WTC11 (cell line): ENCODE measurements at regions not wholly inside any gene's neighbourhood (a gene's known extent, or its start where the extent isn't known, plus 50 kb on each side); places are given as distances from the start of the nearest gene placed in this dataset.

Source experiments
- ATAC-seq: fragments of 200-7000 bp; cut with Tn5 transposase; 2 replicates; pipeline ENCODE4 v1.10.0; 2021; ENCODE audit warnings: mild to moderate bottlenecking, moderate library complexity
- CTCF ChIA-PET: fragments of 300-600 bp; sonication (Branson Sonifier 250); formaldehyde crosslinking; loops from one replicate; lab custom pipeline; 2021; ENCODE audit warnings: antibody characterized with exemption; lab: Charles Lee
- POLR2A ChIA-PET: fragments of 350-600 bp; sonication (Branson Sonifier 250); formaldehyde crosslinking; loops from one replicate; lab custom pipeline; 2021; ENCODE audit warnings: antibody characterized with exemption; lab: Charles Lee
- DNase-seq: peaks from one replicate; pipeline ENCODE4 v3.0.0; 2021; ENCODE audit warnings: low spot score
- H3K27ac Mint-ChIP-seq: 2 replicates; pipeline ENCODE4 v1.8.0; 2021; ENCODE audit warnings: mixed read lengths
- H3K27me3 Mint-ChIP-seq: 2 replicates; pipeline ENCODE4 v1.8.0; 2021; ENCODE audit warnings: low read depth, mild to moderate bottlenecking, moderate library complexity, mixed read lengths
- H3K36me3 Mint-ChIP-seq: 2 replicates; pipeline ENCODE4 v1.8.0; 2021; ENCODE audit warnings: mixed read lengths
- H3K4me1 Mint-ChIP-seq: 2 replicates; pipeline ENCODE4 v1.8.0; 2022; ENCODE audit warnings: mixed read lengths
- H3K4me3 Mint-ChIP-seq: 2 replicates; pipeline ENCODE4 v1.8.0; 2021; ENCODE audit warnings: mild to moderate bottlenecking, moderate library complexity, mixed read lengths
- H3K9me3 Mint-ChIP-seq: 2 replicates; pipeline ENCODE4 v1.8.0; 2021; ENCODE audit warnings: mixed read lengths
- CBFB ChIP-seq: sonication (generic); formaldehyde crosslinking; IDR thresholded peaks from 2 replicates; pipeline ENCODE4 v1.8.1; 2022; ENCODE audit warnings: mild to moderate bottlenecking, low read depth, missing genetic modification reagents
- EMX1 ChIP-seq: fragments of 250-450 bp; sonication (Bioruptor Pico); IDR thresholded peaks from 2 replicates; pipeline ENCODE4 v1.8.0; 2021; ENCODE audit warnings: mild to moderate bottlenecking
- ERG ChIP-seq: fragments of 250-450 bp; sonication (Bioruptor Pico); IDR thresholded peaks from 2 replicates; pipeline ENCODE4 v1.8.0; 2021; ENCODE audit warnings: mild to moderate bottlenecking
- ESRRA ChIP-seq: sonication (generic); formaldehyde crosslinking; IDR thresholded peaks from 2 replicates; pipeline ENCODE4 v1.8.1; 2022; ENCODE audit warnings: mild to moderate bottlenecking, missing genetic modification reagents, borderline replicate concordance
- FOXJ3 ChIP-seq: sonication (generic); formaldehyde crosslinking; IDR thresholded peaks from 2 replicates; pipeline ENCODE4 v1.9.0; 2021; ENCODE audit warnings: missing genetic modification reagents, mild to moderate bottlenecking, borderline replicate concordance
- FOXP1 ChIP-seq: sonication (generic); formaldehyde crosslinking; IDR thresholded peaks from 2 replicates; pipeline ENCODE4 v1.8.0; 2022; ENCODE audit warnings: missing genetic modification reagents, mild to moderate bottlenecking, moderate library complexity, borderline replicate concordance
- JUN ChIP-seq: sonication (generic); formaldehyde crosslinking; IDR thresholded peaks from 2 replicates; pipeline ENCODE4 v1.8.0; 2023; ENCODE audit warnings: mild to moderate bottlenecking, missing genetic modification reagents
- MXD4 ChIP-seq: fragments of 250-450 bp; sonication (Bioruptor Pico); IDR thresholded peaks from 2 replicates; pipeline ENCODE4 v1.8.0; 2021; ENCODE audit warnings: mild to moderate bottlenecking, moderate library complexity, borderline replicate concordance
- SMAD3 ChIP-seq: sonication (generic); formaldehyde crosslinking; IDR thresholded peaks from 2 replicates; pipeline ENCODE4 v1.8.0; 2022; ENCODE audit warnings: missing genetic modification reagents, mild to moderate bottlenecking, borderline replicate concordance
- TEAD4 ChIP-seq: sonication (generic); formaldehyde crosslinking; IDR thresholded peaks from 2 replicates; pipeline ENCODE4 v1.8.0; 2022; ENCODE audit warnings: mild to moderate bottlenecking, missing genetic modification reagents
- USF1 ChIP-seq: sonication (generic); formaldehyde crosslinking; IDR thresholded peaks from 2 replicates; pipeline ENCODE4 v1.8.0; 2022; ENCODE audit warnings: mild to moderate bottlenecking, missing genetic modification reagents
- ZNF416 ChIP-seq: fragments of 250-450 bp; sonication (Bioruptor Pico); IDR thresholded peaks from 2 replicates; pipeline ENCODE4 v1.9.0; 2021; ENCODE audit warnings: mild to moderate bottlenecking, inconsistent platforms
- TF ChIP-seq, protein P1 (sequence below): sonication (generic); formaldehyde crosslinking; IDR thresholded peaks from 2 replicates; pipeline ENCODE4 v1.8.0; 2023; ENCODE audit warnings: missing genetic modification reagents
- TF ChIP-seq, protein P2 (sequence below): sonication (generic); formaldehyde crosslinking; IDR thresholded peaks from 2 replicates; pipeline ENCODE4 v1.8.1; 2022; ENCODE audit warnings: missing genetic modification reagents, borderline replicate concordance

DNA sequence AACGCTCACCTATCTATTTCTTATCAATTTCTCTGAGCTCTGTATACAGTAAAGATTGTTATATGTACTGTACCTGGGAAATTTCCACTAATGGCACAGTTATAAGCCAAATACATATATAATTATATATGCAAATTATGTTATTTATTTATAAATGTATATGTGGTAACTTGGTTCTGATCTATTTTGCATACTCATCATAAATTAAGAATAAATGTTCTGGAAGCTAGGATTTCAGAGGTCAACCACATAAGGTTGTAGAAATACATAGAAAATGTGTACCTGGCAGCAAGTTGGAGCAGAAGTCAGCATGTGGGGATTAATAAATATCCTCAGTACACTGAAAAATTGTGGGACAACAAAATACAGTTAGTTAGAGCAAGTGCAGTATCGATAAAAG, 353.7 kb upstream of the ZNF521 start:
- CTCF ChIA-PET: no interaction called here
- DNase-seq: no peak
- POLR2A ChIA-PET: no interaction called here
- no peak overlapping the region for H3K27ac Mint-ChIP-seq
- no peak for TF ChIP-seq USF1 (CRISPR knock-in tag)
- TF ChIP-seq TEAD4 (CRISPR knock-in tag): no peak
- TF ChIP-seq EMX1 (CRISPR knock-in tag): no peak
- no peak for TF ChIP-seq MXD4 (CRISPR knock-in tag)
- TF ChIP-seq, protein P1, sequence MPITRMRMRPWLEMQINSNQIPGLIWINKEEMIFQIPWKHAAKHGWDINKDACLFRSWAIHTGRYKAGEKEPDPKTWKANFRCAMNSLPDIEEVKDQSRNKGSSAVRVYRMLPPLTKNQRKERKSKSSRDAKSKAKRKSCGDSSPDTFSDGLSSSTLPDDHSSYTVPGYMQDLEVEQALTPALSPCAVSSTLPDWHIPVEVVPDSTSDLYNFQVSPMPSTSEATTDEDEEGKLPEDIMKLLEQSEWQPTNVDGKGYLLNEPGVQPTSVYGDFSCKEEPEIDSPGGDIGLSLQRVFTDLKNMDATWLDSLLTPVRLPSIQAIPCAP (CRISPR knock-in tag): no peak
- TF ChIP-seq, all 79 proteins: peak for 0
- peaks cover 17% of the 10 kb centered on the region for H3K4me1 Mint-ChIP-seq
- peaks cover 9% of the 10 kb centered on the region for H3K9me3 Mint-ChIP-seq
- no peaks in the 10 kb centered on the region; the same call in 1 of the 2 replicates for H3K27me3 Mint-ChIP-seq
- no peak for ATAC-seq
- H3K36me3 Mint-ChIP-seq: no peaks in the 10 kb centered on the region
- no peak overlapping the region for H3K4me3 Mint-ChIP-seq

- TF ChIP-seq CBFB (CRISPR knock-in tag) (no peak), ESRRA (CRISPR knock-in tag) (no peak)
- Mint-ChIP-seq H3K27me3 (no peaks in the 10 kb centered on the region), H3K9me3 (no peaks in the 10 kb centered on the region; the same call in 1 of the 2 replicates), H3K36me3 (no peaks in the 10 kb centered on the region), H3K4me3 (no peak overlapping the region), H3K27ac (no peak overlapping the region), H3K4me1 (peaks cover 9% of the 10 kb centered on the region)
- no peak for DNase-seq
- ChIA-PET CTCF (no interaction called here), POLR2A (no interaction called here)
- ATAC-seq: no peak
These were observed 352.5 kb upstream of the ZNF521 start for GRCh38 chr18:25704494-25704893.

DNA sequence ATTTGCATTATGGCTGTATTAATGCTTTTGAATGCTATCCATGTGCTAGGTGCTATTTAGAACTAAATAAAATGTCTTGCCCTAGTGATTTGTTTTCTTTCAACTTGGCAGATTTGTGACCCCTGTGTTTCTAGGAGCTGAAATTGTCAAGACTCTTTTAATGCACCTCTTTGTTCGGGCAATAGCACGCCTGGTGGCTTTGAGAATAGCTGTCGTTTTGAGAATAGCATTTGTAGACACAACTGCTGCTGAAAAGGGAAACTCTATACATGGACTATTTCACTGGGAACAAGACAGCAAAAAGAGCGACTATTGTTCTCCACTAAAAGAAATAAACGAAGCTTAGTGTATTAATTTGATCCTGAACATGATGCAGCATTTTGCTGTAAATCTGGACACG, 352.1 kb upstream of the ZNF521 start:
- DNase-seq: no peak

More for the DNA sequence above, 352.1 kb upstream of the ZNF521 start:
- POLR2A ChIA-PET: no interaction called here
- no peak overlapping the region for H3K4me3 Mint-ChIP-seq
- TF ChIP-seq ERG (CRISPR knock-in tag): no peak
- TF ChIP-seq, protein P2, sequence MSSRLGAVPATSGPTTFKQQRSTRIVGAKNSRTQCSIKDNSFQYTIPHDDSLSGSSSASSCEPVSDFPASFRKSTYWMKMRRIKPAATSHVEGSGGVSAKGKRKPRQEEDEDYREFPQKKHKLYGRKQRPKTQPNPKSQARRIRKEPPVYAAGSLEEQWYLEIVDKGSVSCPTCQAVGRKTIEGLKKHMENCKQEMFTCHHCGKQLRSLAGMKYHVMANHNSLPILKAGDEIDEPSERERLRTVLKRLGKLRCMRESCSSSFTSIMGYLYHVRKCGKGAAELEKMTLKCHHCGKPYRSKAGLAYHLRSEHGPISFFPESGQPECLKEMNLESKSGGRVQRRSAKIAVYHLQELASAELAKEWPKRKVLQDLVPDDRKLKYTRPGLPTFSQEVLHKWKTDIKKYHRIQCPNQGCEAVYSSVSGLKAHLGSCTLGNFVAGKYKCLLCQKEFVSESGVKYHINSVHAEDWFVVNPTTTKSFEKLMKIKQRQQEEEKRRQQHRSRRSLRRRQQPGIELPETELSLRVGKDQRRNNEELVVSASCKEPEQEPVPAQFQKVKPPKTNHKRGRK: no peak
- no peak for TF ChIP-seq ZNF416
- TF ChIP-seq FOXP1 (CRISPR knock-in tag): no peak
- TF ChIP-seq USF1 (CRISPR knock-in tag): no peak
- no peak for TF ChIP-seq ESRRA (CRISPR knock-in tag)
- TF ChIP-seq FOXJ3: no peak
- TF ChIP-seq SMAD3: no peak
- no peak for TF ChIP-seq JUN (CRISPR knock-in tag)
- TF ChIP-seq, all 79 proteins: peak for 0
- no peaks in the 10 kb centered on the region for H3K36me3 Mint-ChIP-seq
- no peaks in the 10 kb centered on the region for H3K27me3 Mint-ChIP-seq
- no peak overlapping the region for H3K27ac Mint-ChIP-seq
- peaks cover 9% of the 10 kb centered on the region for H3K4me1 Mint-ChIP-seq
- no peaks in the 10 kb centered on the region; the same call in 1 of the 2 replicates for H3K9me3 Mint-ChIP-seq
- CTCF ChIA-PET: no interaction called here
- ATAC-seq: no peak
